Endodermal cell (in vitro differentiated cells): ENCODE measurements at regions not wholly inside any gene's neighbourhood (a gene's known extent, or its start where the extent isn't known, plus 50 kb on each side); places are given as distances from the start of the nearest gene placed in this dataset.
A peak's percentile ranks its signal among the peaks of the same experiment; 100 is the strongest.
"Not testable (repeated sequence)": the region's sequence is repeated elsewhere in the genome, so short reads cannot be mapped to it uniquely, and the experiment has no call there.

ENCODE experiments used
- DNase-seq: peaks from one replicate; pipeline ENCODE4 v3.0.0-alpha.2; 2017
- H3K27ac ChIP-seq: 2 replicates; pipeline ENCODE4 v1.5.1; 2013; ENCODE audit warnings: mild to moderate bottlenecking, low read depth, low read length, moderate library complexity
- H3K27me3 ChIP-seq: 2 replicates; pipeline ENCODE4 v1.6.1; 2013; ENCODE audit warnings: mild to moderate bottlenecking, low read length, moderate library complexity; ENCODE audit not compliant: insufficient read depth, control insufficient read depth, poor library complexity, severe bottlenecking
- H3K36me3 ChIP-seq: 2 replicates; pipeline ENCODE4 v1.7.0; 2013; ENCODE audit warnings: mild to moderate bottlenecking, low read length, moderate library complexity; ENCODE audit not compliant: control insufficient read depth, insufficient read depth
- H3K4me1 ChIP-seq: one replicate; pipeline ENCODE4 v1.7.0; 2013; ENCODE audit warnings: low read length; ENCODE audit not compliant: control insufficient read depth, insufficient read depth
- H3K4me3 ChIP-seq: 2 replicates; pipeline ENCODE4 v1.5.1; 2013; ENCODE audit warnings: mild to moderate bottlenecking, low read length, moderate library complexity
- H3K9ac ChIP-seq: 2 replicates; pipeline ENCODE4 v1.6.1; 2013; ENCODE audit warnings: mild to moderate bottlenecking, low read length, moderate library complexity; ENCODE audit not compliant: poor library complexity, severe bottlenecking; ENCODE audit errors: extremely low read depth
- H3K9me3 ChIP-seq: 2 replicates; pipeline ENCODE4 v1.6.1; 2013; ENCODE audit warnings: mild to moderate bottlenecking, low read length, moderate library complexity; ENCODE audit not compliant: control insufficient read depth
- H3K27ac Mint-ChIP-seq: 2 replicates; pipeline ENCODE4 v1.8.0; 2020; ENCODE audit warnings: mixed read lengths
- H3K27me3 Mint-ChIP-seq: 2 replicates; pipeline ENCODE4 v1.8.0; 2021; ENCODE audit warnings: mild to moderate bottlenecking, mixed read lengths; ENCODE audit not compliant: insufficient read depth
- H3K36me3 Mint-ChIP-seq: 2 replicates; pipeline ENCODE4 v1.8.0; 2020; ENCODE audit warnings: low read depth, mixed read lengths
- H3K4me1 Mint-ChIP-seq: 2 replicates; pipeline ENCODE4 v1.8.0; 2020; ENCODE audit warnings: mixed read lengths
- H3K4me3 Mint-ChIP-seq: 2 replicates; pipeline ENCODE4 v1.8.0; 2020; ENCODE audit warnings: mild to moderate bottlenecking, moderate library complexity, mixed read lengths
- H3K9me3 Mint-ChIP-seq: 2 replicates; pipeline ENCODE4 v1.8.0; 2020; ENCODE audit warnings: mild to moderate bottlenecking, mixed read lengths
- CTCF ChIP-seq: fragments of 200-600 bp; sonication (generic); conservative IDR thresholded peaks from 2 replicates; pipeline ENCODE4 v1.5.0; 2021; ENCODE audit warnings: antibody characterized with exemption, mild to moderate bottlenecking
- WGBS, 2 experiments: methylation state at CpG; one replicate each; pipeline versions ENCODE4 v1.1.5 to v1.1.7; 2013; ENCODE audit warnings: missing lambda C conversion rate in 2 of 2, mixed read lengths in 1 of 2; ENCODE audit not compliant: insufficient coverage in 1 of 2, insufficient read length in 1 of 2; 5-methylcytosine and 5-hydroxymethylcytosine counted together

- DNase-seq: no peak
- WGBS, 2 experiments: 95 to 97% methylated on average over 10 to 11 of the region's 11 CpGs
- Histone ChIP-seq H3K27ac (no peak overlapping the region), H3K4me1 (peaks cover 11% of the 10 kb centered on the region), H3K9me3 (no peaks in the 10 kb centered on the region), H3K9ac (no peak overlapping the region), H3K27me3 (no peaks in the 10 kb centered on the region), H3K36me3 (no peaks in the 10 kb centered on the region), H3K4me3 (no peak overlapping the region)
- no peak overlapping the region for H3K4me3 Mint-ChIP-seq
- H3K36me3 Mint-ChIP-seq: no peaks in the 10 kb centered on the region
- H3K27me3 Mint-ChIP-seq: no peaks in the 10 kb centered on the region
- H3K27ac Mint-ChIP-seq: no peak overlapping the region
- peaks cover 20% of the 10 kb centered on the region for H3K4me1 Mint-ChIP-seq
- TF ChIP-seq CTCF: no peak
- peaks cover 1% of the 10 kb centered on the region for H3K9me3 Mint-ChIP-seq
Measured at GRCh38 chr3:125681146-125681545, 85.8 kb upstream of the OSBPL11 start.

GRCh38 chr3:125681906-125682305 is 86.6 kb upstream of the OSBPL11 start:
- H3K27me3 Mint-ChIP-seq, H3K9me3 Mint-ChIP-seq, H3K9ac ChIP-seq, H3K27ac ChIP-seq, H3K27ac Mint-ChIP-seq, DNase-seq, H3K27me3 ChIP-seq, H3K4me3 Mint-ChIP-seq, H3K36me3 Mint-ChIP-seq, H3K4me3 ChIP-seq, H3K36me3 ChIP-seq, H3K9me3 ChIP-seq: not testable (repeated sequence)
- 86 to 87% methylated on average over 2 to 5 of the region's 5 CpGs for WGBS, 2 experiments
- H3K4me1 ChIP-seq: peaks cover 11% of the 10 kb centered on the region
- peaks cover 20% of the 10 kb centered on the region for H3K4me1 Mint-ChIP-seq

GRCh38 chr3:125682610-125683009 is 87.3 kb upstream of the OSBPL11 start:
- Mint-ChIP-seq H3K27ac (peak overlapping the region; percentile 76), H3K4me1 (peaks cover 20% of the 10 kb centered on the region)
- not testable (repeated sequence) for H3K9me3 ChIP-seq, H3K9me3 Mint-ChIP-seq, H3K4me3 Mint-ChIP-seq, DNase-seq, H3K27ac ChIP-seq, H3K27me3 Mint-ChIP-seq, H3K36me3 ChIP-seq, H3K9ac ChIP-seq, H3K36me3 Mint-ChIP-seq, H3K27me3 ChIP-seq, H3K4me3 ChIP-seq
- 86 to 90% methylated on average over 4 of the region's 4 CpGs for WGBS, 2 experiments
- H3K4me1 ChIP-seq: peaks cover 11% of the 10 kb centered on the region

GRCh38 chr3:125683067-125683829 is 88.0 kb upstream of the OSBPL11 start:
- Mint-ChIP-seq H3K36me3 (no peaks in the 10 kb centered on the region), H3K27ac (peak overlapping the region; percentile 76), H3K27me3 (no peaks in the 10 kb centered on the region), H3K4me3 (no peak overlapping the region), H3K4me1 (peaks cover 20% of the 10 kb centered on the region), H3K9me3 (peaks cover 1% of the 10 kb centered on the region)
- Histone ChIP-seq H3K4me1 (peaks cover 11% of the 10 kb centered on the region), H3K27ac (no peak overlapping the region), H3K9me3 (no peaks in the 10 kb centered on the region), H3K36me3 (no peaks in the 10 kb centered on the region), H3K4me3 (no peak overlapping the region), H3K9ac (no peak overlapping the region), H3K27me3 (no peaks in the 10 kb centered on the region)
- TF ChIP-seq CTCF: no peak
- WGBS, 2 experiments: 77 to 83% methylated on average over 2 to 9 of the region's 9 CpGs
- DNase-seq: no peak
